ENCODE measurements at regions not wholly inside any gene's neighbourhood (a gene's known extent, or its start where the extent isn't known, plus 50 kb on each side); places are given as distances from the start of the nearest gene placed in this dataset.

DNA sequence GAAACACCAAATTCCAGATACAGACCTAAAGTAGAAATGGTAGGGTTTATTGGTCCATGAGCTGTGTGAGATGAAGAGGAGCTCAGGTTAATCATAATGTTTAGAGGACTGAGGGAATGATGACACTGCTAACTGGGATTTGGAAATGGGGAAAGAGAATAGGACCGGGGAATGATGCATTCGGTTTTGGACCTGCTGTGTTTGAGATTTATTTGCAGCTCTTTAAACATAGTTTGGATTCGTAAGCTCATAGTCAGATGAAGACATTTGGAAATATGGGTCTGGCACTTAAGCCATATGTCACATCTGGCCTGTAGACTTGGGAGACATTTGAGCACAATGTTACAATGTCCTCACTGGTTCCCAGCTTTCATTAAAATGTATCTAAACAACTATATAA is 127.9 kb upstream of the DUSP10 start:
- ATAC-seq (no peak), DNase-seq (no peak)
- TF ChIP-seq, protein P1, sequence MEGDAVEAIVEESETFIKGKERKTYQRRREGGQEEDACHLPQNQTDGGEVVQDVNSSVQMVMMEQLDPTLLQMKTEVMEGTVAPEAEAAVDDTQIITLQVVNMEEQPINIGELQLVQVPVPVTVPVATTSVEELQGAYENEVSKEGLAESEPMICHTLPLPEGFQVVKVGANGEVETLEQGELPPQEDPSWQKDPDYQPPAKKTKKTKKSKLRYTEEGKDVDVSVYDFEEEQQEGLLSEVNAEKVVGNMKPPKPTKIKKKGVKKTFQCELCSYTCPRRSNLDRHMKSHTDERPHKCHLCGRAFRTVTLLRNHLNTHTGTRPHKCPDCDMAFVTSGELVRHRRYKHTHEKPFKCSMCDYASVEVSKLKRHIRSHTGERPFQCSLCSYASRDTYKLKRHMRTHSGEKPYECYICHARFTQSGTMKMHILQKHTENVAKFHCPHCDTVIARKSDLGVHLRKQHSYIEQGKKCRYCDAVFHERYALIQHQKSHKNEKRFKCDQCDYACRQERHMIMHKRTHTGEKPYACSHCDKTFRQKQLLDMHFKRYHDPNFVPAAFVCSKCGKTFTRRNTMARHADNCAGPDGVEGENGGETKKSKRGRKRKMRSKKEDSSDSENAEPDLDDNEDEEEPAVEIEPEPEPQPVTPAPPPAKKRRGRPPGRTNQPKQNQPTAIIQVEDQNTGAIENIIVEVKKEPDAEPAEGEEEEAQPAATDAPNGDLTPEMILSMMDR (IDR thresholded peaks at IDR 0.05): no peak
- intact Hi-C loops (cut with DNase I, micrococcal nuclease): no loop called here
- H3K9me3 ChIP-seq: no peaks in the 10 kb centered on the region
- H3K4me3 ChIP-seq: no peak overlapping the region
- no peaks in the 10 kb centered on the region for H3K36me3 ChIP-seq (ENCODE audit: low read depth)
- peaks cover 2% of the 10 kb centered on the region for H3K4me1 ChIP-seq (ENCODE audit: low read depth)

DNA sequence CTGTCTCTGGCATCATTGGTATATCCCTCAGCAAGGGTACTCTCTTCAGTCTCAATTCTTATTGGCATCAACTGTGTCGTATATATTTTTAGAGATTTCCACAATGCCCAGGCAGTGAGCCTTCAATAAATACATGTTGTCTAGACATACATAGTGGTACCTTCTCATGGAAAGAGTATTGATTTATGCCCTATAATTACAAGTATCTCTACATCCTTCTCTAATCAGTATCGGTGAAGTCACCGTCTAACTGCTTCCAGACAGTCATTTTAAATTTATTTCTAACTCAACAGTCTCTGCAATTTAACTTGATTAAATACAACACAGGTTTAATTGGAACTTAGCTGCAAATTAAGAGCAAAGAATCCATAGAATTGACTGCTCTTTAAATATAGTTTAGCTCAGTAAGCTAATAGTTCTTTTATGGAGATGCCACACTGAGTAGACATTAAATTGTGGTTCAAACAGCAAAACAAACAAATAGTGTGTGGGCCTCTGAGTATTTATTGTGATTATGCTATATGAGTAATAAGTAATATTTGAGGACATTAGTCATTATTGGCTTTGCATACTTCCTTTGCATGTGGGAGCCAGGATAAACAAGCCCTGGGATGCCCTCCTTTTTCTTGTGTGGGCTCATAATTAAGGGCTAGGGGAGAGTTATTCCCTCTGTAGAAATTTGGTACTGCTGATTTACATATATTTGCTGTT is 126.9 kb upstream of the DUSP10 start:
- TF ChIP-seq, protein P1 (IDR thresholded peaks at IDR 0.05): no peak
- H3K9me3 ChIP-seq: no peaks in the 10 kb centered on the region
- intact Hi-C loops (cut with DNase I, micrococcal nuclease): no loop called here
- H3K36me3 ChIP-seq (ENCODE audit: low read depth): no peaks in the 10 kb centered on the region
- H3K4me1 ChIP-seq (ENCODE audit: low read depth): peaks cover 2% of the 10 kb centered on the region
- ATAC-seq (no peak), DNase-seq (no peak)
- H3K4me3 ChIP-seq: no peak overlapping the region

DNA sequence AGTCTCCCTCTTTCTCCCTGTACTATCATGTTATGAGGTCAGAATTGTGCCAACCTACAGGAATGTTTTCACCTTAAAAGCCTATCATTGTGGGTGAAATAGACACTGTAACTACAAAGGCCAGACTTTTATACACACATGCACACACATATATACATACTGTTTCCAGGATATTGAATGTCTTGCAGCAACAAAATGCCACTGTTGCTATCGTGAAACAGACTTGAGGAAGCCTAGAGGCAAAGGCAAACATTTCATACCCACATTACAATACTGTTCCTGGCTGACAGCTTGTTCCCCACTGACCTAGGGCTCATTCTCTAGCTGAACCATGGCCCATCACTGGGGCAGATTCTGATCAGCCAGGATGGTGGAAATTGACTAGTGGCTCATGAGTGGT is 125.1 kb upstream of the DUSP10 start:
- H3K9me3 ChIP-seq: no peaks in the 10 kb centered on the region
- no peaks in the 10 kb centered on the region for H3K36me3 ChIP-seq (ENCODE audit: low read depth)
- H3K4me1 ChIP-seq (ENCODE audit: low read depth): peaks cover 2% of the 10 kb centered on the region
- no peak overlapping the region for H3K4me3 ChIP-seq
- intact Hi-C loops (cut with DNase I, micrococcal nuclease): no loop called here
- TF ChIP-seq, protein P1 (IDR thresholded peaks at IDR 0.05): no peak
- ATAC-seq (no peak), DNase-seq (no peak)

DNA sequence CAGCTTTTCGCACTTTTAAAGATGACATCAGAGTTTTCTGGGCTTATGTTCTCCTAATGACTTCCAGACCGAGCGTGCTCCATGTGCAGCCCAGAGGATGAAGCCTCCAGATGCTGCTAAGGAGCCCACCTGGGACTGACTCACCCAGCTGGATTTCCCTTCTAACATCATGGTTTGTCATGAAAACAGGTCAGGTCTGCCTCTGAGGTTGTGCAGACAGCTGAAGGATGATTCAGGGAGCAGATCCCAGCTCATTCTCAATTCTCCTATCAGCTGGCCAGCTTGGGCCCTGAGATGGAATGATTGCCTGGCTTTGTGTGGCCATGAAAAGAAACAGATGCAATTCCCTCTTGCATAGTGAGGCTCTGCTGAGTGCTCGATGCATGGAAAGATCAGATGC is 123.9 kb upstream of the DUSP10 start:
- DNase-seq: no peak
- H3K4me3 ChIP-seq: no peak overlapping the region
- TF ChIP-seq, protein P1 (IDR thresholded peaks at IDR 0.05): no peak
- no peaks in the 10 kb centered on the region for H3K36me3 ChIP-seq (ENCODE audit: low read depth)
- H3K9me3 ChIP-seq: no peaks in the 10 kb centered on the region
- H3K4me1 ChIP-seq (ENCODE audit: low read depth): peaks cover 2% of the 10 kb centered on the region
- intact Hi-C loops (cut with DNase I, micrococcal nuclease): no loop called here
- no peak for ATAC-seq

DNA sequence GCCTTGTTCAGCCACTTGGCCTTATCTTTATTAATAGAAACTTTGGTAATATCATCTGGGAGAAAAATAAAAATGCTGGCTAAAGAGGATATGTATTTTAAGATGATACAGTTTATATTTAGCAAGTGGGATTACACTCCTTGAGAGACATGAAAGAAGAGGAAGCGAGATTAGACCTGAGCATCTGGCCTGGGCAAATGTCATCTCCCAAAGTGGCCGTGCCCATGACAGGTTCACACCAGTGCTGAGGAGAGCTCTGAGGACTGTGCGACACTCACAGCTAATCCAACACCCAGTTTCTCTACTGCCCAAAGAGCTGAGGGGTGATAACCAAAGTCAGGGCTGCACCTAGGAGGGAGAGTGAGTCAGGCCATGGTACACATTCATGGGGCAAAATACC is 121.7 kb upstream of the DUSP10 start:
- intact Hi-C loops (cut with DNase I, micrococcal nuclease): no loop called here
- H3K4me1 ChIP-seq (ENCODE audit: low read depth): no peaks in the 10 kb centered on the region
- ATAC-seq (no peak), DNase-seq (no peak)
- no peak overlapping the region for H3K4me3 ChIP-seq
- no peaks in the 10 kb centered on the region for H3K9me3 ChIP-seq
- TF ChIP-seq, protein P1 (IDR thresholded peaks at IDR 0.05): no peak
- no peaks in the 10 kb centered on the region for H3K36me3 ChIP-seq (ENCODE audit: low read depth)

DNA sequence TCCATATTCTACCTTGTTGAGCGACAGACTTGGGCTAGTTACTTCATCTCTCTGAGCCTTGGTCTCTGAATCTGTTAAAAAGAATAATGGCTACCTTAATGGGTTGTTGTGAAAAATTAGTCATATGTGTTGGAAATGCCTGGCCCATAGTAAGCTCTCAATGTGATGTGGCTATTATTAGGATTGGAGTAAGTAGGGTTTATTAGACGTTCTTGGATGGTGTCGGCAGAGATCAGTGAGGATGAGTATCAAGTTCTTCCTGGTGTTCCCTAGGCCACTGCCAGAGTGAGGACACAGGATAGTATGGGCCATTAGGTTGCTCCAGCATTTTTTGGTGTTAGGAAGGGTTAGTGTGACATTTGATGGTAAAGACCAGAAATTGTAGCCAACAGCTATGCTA is 121.1 kb upstream of the DUSP10 start:
- DNase-seq: no peak
- no peaks in the 10 kb centered on the region for H3K36me3 ChIP-seq (ENCODE audit: low read depth)
- H3K4me1 ChIP-seq (ENCODE audit: low read depth): no peaks in the 10 kb centered on the region
- no peak overlapping the region for H3K4me3 ChIP-seq
- no peak for ATAC-seq
- TF ChIP-seq, protein P1 (IDR thresholded peaks at IDR 0.05): no peak
- no peaks in the 10 kb centered on the region for H3K9me3 ChIP-seq
- intact Hi-C loops (cut with DNase I, micrococcal nuclease): no loop called here

Measured in mucosa of descending colon (tissue), 3 donors.